Chondrocyte (in vitro differentiated cells): ENCODE measurements at regions not wholly inside any gene's neighbourhood (a gene's known extent, or its start where the extent isn't known, plus 50 kb on each side); places are given as distances from the start of the nearest gene placed in this dataset.

Experiments
- DNase-seq: peaks from one replicate; pipeline ENCODE4 v3.0.0; 2021; ENCODE audit warnings: mixed read lengths, low spot score
- H3K27ac Mint-ChIP-seq: one replicate; pipeline ENCODE4 v1.8.0; 2021; ENCODE audit warnings: mild to moderate bottlenecking, moderate library complexity, mixed read lengths; ENCODE audit not compliant: unreplicated experiment
- H3K27me3 Mint-ChIP-seq: 2 replicates; pipeline ENCODE4 v1.8.0; 2021; ENCODE audit warnings: low read depth, mixed read lengths
- H3K36me3 Mint-ChIP-seq: 2 replicates; pipeline ENCODE4 v1.8.0; 2021; ENCODE audit warnings: low read depth, mixed read lengths
- H3K4me1 Mint-ChIP-seq: 2 replicates; pipeline ENCODE4 v1.8.0; 2021; ENCODE audit warnings: low read depth, mild to moderate bottlenecking, mixed read lengths
- H3K4me3 Mint-ChIP-seq: one replicate; pipeline ENCODE4 v1.8.0; 2021; ENCODE audit warnings: mild to moderate bottlenecking, moderate library complexity, mixed read lengths; ENCODE audit not compliant: unreplicated experiment
- H3K9me3 Mint-ChIP-seq: 2 replicates; pipeline ENCODE4 v1.8.0; 2021; ENCODE audit warnings: low read depth, mixed read lengths
- CTCF ChIP-seq: fragments of 200-600 bp; sonication (generic); IDR thresholded peaks from 2 replicates; pipeline ENCODE4 v1.5.0; 2021; ENCODE audit warnings: antibody characterized with exemption, mild to moderate bottlenecking, moderate library complexity

DNA sequence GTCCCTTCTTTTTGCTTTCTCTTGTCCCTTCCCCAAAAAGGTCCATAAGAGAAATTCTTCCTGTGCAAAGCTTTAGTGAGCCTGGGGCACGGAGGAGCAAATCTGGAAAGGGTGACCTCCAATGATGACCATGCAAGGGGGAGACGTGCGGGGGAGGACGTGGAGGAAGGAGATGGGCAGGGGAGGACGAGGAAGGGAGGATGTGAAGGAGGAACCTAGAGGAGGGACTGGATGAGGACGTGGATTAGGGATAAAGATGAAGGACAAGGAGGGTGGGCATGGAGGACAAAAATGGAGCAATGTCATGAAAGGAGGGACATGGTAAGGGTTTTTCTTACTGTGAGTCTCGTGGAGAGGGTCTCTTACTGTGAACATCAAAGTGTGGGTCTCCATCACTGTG, 139.5 kb downstream of the ERMARD start:
- no peak overlapping the region for H3K27ac Mint-ChIP-seq
- peaks cover 42% of the 10 kb centered on the region for H3K27me3 Mint-ChIP-seq
- peaks cover 4% of the 10 kb centered on the region for H3K9me3 Mint-ChIP-seq
- H3K4me1 Mint-ChIP-seq: no peaks in the 10 kb centered on the region
- DNase-seq: no peak
- no peaks in the 10 kb centered on the region for H3K36me3 Mint-ChIP-seq
- TF ChIP-seq CTCF: no peak
- H3K4me3 Mint-ChIP-seq: no peak overlapping the region

DNA sequence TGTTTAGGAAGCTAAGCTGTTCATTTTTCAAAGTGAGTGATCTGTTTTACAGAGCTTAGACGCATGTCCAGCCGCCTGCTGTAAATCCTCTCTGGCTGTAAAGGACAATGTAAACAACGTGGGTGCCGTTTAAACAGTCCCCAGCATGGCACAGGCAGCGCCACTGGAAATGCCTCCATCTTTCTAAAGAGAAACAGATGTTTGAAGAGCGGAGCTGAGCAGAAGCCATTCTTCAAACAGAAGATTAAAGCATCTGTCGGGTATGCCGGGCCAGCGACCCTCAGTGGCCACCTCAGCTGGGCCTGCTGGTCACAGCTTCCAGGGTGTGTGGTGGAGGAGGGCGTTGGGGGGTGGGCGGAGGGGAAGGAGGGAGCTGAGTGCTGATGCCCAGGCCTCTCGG, 138.6 kb downstream of the ERMARD start:
- no peaks in the 10 kb centered on the region for H3K36me3 Mint-ChIP-seq
- TF ChIP-seq CTCF: no peak
- H3K4me3 Mint-ChIP-seq: no peak overlapping the region
- no peaks in the 10 kb centered on the region for H3K4me1 Mint-ChIP-seq
- H3K27ac Mint-ChIP-seq: no peak overlapping the region
- H3K9me3 Mint-ChIP-seq: peaks cover 10% of the 10 kb centered on the region
- no peak for DNase-seq
- H3K27me3 Mint-ChIP-seq: peaks cover 51% of the 10 kb centered on the region

DNA sequence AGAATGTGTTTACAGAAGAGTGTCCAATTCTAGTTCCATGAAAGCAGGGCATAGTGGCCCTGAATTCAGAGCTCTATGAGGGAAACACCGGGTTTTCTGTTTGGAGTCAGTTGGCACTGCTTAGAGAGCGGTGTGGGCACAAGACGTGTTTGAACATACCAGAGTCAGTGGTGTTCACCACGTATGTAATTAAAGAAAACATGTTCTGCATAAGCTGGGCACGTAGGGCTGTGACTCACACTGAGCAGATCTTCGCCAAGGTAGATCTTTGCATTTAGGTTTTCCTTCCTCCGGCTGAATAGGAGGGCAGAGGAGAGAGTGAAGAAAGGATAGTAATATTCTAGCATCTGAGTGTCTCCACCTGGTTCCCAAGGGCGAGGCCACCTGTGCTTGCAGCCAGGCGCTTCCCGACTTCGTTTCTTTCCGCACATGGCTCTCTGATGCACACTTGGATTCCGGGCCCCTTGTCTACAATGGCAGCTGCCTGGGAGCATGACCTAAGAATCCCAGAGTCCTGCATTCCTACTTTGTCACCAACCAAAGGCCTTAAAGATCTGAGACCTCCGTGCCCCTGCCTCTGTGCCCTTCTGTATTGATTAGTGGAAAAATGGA, 136.2 kb downstream of the ERMARD start:
- DNase-seq: peak; percentile 30
- Mint-ChIP-seq H3K9me3 (peaks cover 10% of the 10 kb centered on the region), H3K36me3 (no peaks in the 10 kb centered on the region), H3K4me3 (no peak overlapping the region), H3K27me3 (peaks cover 58% of the 10 kb centered on the region), H3K4me1 (no peaks in the 10 kb centered on the region), H3K27ac (no peak overlapping the region)
- TF ChIP-seq CTCF: no peak

- peaks cover 10% of the 10 kb centered on the region for H3K9me3 Mint-ChIP-seq
- H3K27me3 Mint-ChIP-seq: peaks cover 67% of the 10 kb centered on the region
- H3K27ac Mint-ChIP-seq: no peak overlapping the region
- no peaks in the 10 kb centered on the region for H3K4me1 Mint-ChIP-seq
- H3K36me3 Mint-ChIP-seq: no peaks in the 10 kb centered on the region
- H3K4me3 Mint-ChIP-seq: no peak overlapping the region
- TF ChIP-seq CTCF: no peak
- DNase-seq: no peak
Measured at GRCh38 chr6:169886631-169887227, 135.3 kb downstream of the ERMARD start.

DNA sequence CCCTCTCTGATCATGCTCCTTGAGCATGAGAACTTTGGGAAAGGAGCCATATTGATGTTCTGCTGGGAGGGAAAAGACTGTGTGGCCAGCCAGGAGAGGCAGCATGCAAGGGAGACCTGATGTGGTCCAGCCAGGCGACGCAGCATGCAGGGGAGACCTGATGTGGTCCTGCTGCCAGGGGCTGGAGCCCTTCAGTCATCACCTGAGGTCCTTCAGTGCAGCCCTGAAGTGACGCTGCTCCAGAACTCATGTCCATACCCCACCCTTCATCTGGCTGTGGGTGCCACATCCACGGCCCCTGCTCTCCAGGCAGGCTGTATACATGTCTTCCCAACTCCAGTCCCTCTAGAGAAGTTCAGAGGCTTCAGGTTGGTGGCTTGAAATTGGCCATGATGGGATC, 134.4 kb downstream of the ERMARD start:
- Mint-ChIP-seq H3K4me3 (no peak overlapping the region), H3K27ac (no peak overlapping the region), H3K36me3 (no peaks in the 10 kb centered on the region), H3K9me3 (peaks cover 8% of the 10 kb centered on the region), H3K27me3 (peaks cover 68% of the 10 kb centered on the region), H3K4me1 (no peaks in the 10 kb centered on the region)
- DNase-seq: no peak
- no peak for TF ChIP-seq CTCF
